ENCODE measurements at regions not wholly inside any gene's neighbourhood (a gene's known extent, or its start where the extent isn't known, plus 50 kb on each side); places are given as distances from the start of the nearest gene placed in this dataset.

GRCh38 chr9:7879551-7880245 lies 80.1 kb upstream of the DMAC1 start:
- TF ChIP-seq, protein P1, sequence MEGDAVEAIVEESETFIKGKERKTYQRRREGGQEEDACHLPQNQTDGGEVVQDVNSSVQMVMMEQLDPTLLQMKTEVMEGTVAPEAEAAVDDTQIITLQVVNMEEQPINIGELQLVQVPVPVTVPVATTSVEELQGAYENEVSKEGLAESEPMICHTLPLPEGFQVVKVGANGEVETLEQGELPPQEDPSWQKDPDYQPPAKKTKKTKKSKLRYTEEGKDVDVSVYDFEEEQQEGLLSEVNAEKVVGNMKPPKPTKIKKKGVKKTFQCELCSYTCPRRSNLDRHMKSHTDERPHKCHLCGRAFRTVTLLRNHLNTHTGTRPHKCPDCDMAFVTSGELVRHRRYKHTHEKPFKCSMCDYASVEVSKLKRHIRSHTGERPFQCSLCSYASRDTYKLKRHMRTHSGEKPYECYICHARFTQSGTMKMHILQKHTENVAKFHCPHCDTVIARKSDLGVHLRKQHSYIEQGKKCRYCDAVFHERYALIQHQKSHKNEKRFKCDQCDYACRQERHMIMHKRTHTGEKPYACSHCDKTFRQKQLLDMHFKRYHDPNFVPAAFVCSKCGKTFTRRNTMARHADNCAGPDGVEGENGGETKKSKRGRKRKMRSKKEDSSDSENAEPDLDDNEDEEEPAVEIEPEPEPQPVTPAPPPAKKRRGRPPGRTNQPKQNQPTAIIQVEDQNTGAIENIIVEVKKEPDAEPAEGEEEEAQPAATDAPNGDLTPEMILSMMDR (IDR thresholded peaks at IDR 0.05; ENCODE audit: poor library complexity, severe bottlenecking), result no peak
- TF ChIP-seq MXI1 (conservative IDR thresholded peaks at IDR 0.05; ENCODE audit: poor library complexity, severe bottlenecking) (no peak), TAF1 (IDR thresholded peaks at IDR 0.05; ENCODE audit: low read depth) (no peak), EZH2 (IDR thresholded peaks at IDR 0.05; ENCODE audit: borderline replicate concordance, insufficient read depth, low read length, poor library complexity, severe bottlenecking) (no peak), EP300 (conservative IDR thresholded peaks at IDR 0.05; ENCODE audit: poor library complexity, severe bottlenecking) (no peak), POLR2AphosphoS5 (IDR thresholded peaks at IDR 0.05) (no peak), RAD21 (conservative IDR thresholded peaks at IDR 0.05) (no peak)
- TF ChIP-seq, protein P2, sequence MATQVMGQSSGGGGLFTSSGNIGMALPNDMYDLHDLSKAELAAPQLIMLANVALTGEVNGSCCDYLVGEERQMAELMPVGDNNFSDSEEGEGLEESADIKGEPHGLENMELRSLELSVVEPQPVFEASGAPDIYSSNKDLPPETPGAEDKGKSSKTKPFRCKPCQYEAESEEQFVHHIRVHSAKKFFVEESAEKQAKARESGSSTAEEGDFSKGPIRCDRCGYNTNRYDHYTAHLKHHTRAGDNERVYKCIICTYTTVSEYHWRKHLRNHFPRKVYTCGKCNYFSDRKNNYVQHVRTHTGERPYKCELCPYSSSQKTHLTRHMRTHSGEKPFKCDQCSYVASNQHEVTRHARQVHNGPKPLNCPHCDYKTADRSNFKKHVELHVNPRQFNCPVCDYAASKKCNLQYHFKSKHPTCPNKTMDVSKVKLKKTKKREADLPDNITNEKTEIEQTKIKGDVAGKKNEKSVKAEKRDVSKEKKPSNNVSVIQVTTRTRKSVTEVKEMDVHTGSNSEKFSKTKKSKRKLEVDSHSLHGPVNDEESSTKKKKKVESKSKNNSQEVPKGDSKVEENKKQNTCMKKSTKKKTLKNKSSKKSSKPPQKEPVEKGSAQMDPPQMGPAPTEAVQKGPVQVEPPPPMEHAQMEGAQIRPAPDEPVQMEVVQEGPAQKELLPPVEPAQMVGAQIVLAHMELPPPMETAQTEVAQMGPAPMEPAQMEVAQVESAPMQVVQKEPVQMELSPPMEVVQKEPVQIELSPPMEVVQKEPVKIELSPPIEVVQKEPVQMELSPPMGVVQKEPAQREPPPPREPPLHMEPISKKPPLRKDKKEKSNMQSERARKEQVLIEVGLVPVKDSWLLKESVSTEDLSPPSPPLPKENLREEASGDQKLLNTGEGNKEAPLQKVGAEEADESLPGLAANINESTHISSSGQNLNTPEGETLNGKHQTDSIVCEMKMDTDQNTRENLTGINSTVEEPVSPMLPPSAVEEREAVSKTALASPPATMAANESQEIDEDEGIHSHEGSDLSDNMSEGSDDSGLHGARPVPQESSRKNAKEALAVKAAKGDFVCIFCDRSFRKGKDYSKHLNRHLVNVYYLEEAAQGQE (IDR thresholded peaks at IDR 0.05; ENCODE audit: borderline replicate concordance), result no peak
